ENCODE measurements at regions not wholly inside any gene's neighbourhood (a gene's known extent, or its start where the extent isn't known, plus 50 kb on each side); places are given as distances from the start of the nearest gene placed in this dataset.

GRCh38 chr15:29454506-29454905 is 184.9 kb upstream of the NSMCE3 start:
- no peak for DNase-seq

DNA sequence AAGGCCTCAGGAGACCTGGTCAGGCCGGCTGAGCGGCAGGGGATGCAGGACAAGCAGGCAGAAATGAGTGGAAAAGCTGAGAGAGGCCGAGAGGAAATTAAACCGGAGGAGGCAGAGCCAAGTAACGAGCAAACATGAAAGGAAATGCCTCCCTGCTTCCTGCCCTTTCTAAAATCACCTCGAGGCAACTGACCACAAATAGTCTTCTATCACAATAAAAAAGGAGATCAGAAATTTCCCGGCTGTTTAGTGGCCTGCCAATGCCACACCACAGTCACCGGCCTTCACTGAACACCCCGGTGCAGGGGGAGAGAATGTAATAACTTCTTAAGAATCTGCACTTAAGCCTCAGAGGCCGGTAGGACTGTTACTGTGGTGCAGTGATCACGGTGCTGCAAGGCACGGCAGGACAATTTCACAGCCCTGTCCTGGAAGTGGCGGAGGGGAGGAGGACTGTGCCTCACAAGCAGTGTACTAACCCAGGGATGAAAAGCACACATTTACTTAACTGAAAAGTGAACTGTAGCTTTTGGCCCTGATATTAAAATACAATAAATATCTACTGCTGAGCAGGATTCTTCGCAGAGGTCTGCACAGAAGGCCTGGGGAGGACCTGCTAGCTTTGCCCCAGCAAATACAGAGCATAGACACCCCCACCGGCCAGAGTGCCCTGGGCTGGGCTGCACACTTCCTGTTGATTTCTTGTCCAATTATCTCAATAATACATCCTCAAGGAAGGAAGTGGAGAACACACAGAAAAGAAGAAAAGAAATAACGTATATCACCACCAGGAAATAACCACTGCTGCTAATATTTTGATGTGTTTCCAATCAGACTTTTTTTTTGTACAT is 183.5 kb upstream of the NSMCE3 start:
- DNase-seq = no peak

DNA sequence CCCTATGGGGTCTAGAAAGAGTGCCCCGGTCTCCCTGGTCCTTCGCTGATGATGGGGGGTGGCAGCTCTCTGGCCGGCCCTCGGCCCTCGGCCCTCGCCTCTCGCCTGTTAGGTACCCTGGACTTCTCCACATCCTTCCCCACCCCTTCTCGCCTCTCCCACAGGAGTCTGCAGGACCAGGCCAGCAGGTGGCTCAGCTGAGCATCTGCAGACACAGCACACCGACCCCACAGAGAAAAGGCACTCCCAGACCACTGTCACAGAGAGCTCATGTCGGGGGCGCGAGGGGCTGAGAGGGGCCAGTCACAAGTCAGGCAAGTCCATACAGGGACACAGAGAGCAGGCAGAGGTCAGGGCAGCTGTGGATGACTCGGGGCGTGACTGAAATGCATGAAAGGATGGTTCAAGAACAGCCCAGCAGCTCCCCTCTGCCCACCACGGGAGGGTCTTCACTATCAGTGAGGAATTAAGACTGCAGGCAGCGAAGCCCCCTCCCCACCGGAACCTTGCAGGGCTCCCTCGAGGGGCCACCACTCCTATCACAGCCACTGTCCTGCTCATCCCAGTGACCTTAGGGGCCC is 181.7 kb upstream of the NSMCE3 start:
- no peak for DNase-seq

- DNase-seq = no peak
These were observed 179.5 kb upstream of the NSMCE3 start for GRCh38 chr15:29449136-29449535.

DNA sequence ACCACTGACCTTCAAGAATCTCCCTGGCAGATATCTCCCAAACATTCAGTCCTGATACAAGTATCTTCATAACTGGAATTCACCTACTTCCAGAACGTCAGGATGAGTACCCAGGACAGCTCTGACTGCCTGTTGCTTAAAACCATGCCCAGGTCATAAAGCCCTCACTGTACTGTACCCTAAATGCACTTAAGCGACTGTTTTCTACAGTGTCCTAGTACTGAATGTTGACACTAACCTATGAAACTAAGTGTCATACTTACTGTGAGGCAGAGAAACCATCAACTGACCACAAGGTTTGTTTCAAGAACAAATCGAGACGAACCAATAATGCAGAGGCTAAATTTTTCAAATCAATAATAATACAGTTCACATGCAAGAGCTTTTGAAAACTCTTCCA is 178.7 kb upstream of the NSMCE3 start:
- no peak for DNase-seq

- no peak for DNase-seq
These were observed 176.9 kb upstream of the NSMCE3 start for GRCh38 chr15:29446480-29446879.

DNA sequence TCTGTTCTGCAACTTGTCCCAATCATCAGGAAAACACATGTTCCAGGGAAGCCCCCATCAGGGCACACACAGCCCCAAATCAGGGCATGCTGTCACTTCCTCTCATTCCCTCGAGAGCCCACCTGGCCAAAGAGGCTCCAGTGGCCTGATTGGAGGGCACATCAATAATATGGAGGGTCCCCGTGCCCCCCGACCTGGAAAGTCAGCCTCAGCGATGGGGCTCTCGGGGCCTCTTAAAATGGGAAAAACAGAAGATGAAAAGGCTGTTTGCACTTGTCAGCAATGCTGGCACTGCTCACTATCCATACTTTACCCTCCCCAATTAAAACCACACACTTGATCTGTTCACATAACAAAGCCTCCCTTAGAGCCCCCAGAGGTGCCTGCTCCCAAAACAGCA is 172.9 kb upstream of the NSMCE3 start:
- DNase-seq = no peak

- DNase-seq = no peak
These were observed 170.9 kb upstream of the NSMCE3 start for GRCh38 chr15:29440541-29440940.

DNA sequence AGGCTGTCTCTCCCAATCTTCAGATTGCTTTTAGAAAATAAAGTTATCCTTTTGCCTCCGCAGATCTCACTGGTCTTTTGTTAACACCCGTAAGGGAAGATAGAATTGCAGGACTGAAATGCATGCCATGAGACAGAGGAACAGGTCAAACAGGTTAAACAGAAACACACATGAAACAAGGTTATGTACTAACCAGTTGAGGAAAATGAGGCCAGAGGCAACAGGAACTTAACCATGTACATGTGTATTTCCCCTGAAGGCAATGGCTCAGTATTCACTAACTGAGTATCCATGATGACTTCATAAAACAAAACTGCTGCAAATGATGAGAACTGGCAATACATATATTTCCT is 169.1 kb upstream of the NSMCE3 start:
- DNase-seq = no peak

DNA sequence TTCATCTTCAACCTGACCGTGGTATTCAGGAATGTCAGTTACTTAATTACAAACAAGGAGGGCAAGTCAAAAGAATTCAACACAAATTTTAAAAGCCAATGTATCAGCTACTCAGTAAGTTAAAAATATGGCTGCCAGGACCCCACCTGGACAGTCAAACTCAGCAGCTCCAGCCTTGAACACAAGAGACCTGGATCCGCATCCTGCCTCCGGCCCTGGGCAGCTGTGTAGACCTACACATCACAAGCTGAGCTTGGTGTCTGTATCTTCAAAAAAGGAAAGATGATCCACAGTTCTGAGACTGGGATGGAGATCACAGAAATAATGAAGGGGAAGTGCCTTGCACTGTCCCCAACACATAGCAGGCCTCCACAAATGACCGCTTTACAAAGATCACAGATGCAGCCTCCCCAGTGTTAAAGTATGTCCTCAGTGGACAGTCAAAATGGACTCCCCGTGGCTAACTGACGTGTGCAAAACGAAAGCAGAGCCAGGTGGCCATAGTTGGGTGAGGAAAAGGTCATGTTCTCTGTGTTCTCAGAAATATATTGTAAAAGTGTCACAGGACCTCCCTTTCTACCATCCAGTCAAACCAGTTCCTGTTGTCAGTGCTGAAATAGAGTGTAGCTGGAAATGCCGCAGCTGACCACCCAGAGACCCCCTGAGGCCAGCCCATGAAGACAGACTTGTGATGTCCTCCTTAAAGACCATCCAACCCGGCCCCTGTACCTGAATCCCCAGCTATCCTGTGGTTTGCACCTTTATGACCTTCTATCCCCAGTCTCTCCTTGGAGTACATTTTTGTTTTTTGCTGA is 168.5 kb upstream of the NSMCE3 start:
- DNase-seq = no peak

DNA sequence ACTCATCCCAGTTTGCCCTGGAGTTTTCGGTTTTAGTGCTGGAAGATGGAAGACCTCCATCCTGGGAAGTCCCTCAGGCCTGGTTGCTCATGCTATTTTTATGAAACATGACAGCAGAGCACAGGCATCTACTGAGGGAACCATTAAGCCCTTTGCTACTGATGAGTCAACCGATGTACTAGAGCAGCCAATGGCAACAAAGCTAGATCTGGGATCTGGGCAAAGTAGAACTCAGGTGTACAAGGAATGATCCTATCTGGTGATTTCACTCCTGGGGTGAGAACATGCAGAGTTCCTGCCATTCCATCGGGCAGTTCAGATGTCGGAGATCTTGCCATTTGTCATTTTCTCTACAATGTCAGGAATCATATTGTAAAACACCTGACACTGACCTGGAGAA is 166.2 kb upstream of the NSMCE3 start:
- DNase-seq = no peak

- no peak for DNase-seq
These were observed 164.7 kb upstream of the NSMCE3 start for GRCh38 chr15:29434280-29434679.

DNA sequence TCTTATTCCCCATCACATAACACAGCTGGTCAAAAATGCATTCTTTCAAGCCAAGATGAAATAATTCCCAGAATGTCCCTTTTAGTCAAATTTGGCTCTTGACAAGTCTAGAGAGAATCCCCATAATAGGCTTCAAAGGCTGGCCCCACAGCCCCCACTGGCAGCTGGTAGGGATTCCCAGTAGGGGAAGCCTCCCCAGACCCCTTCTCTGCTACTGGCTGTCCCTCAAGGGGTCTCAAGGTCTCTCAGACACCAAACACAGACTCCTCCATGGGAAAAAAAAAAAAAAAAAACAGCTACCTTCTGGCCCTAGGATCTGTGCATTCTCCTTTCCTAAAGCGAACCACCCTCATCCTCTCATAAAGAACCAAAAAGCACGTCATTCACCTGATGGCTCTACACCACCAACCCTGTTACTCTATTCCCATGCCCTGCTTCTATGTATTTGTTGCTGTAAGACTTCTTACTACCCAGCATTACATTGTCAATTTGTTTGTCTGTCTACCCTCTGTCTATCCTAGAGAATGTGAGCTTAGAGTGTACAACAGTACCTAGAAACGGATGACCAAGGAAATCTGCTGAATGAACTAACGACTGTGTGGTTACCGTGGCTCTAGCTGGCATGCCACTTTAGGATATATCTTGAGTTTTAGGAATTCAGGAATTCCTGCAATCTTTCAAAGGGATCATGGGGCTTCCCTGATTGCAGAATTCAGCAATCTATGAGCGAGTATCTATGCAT is 164.1 kb upstream of the NSMCE3 start:
- no peak for DNase-seq

- no peak for DNase-seq
These were observed 163.4 kb upstream of the NSMCE3 start for GRCh38 chr15:29433050-29433318.

- DNase-seq = no peak
These were observed 162.8 kb upstream of the NSMCE3 start for GRCh38 chr15:29432191-29433049.

DNA sequence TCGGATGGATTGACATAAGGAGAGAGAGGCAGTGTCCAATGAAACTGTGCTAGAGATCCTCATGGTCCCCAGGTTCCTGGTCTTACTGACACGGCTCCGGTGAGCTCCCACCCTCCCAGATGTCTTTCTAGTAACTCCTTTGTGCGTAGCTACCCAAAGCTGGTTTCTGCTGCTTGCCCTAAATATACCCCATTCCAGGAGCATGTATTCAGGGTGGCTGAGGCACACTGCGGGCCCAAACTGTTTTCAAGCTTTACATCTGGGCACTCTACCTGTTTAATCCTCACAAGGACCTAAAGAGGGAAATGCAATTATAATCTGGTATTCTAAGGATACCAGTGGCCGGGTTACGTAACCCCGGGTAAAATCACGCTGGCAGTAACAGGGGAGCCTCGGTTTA is 161.2 kb upstream of the NSMCE3 start:
- no peak for DNase-seq

- no peak for DNase-seq
These were observed 160.5 kb upstream of the NSMCE3 start for GRCh38 chr15:29430124-29430523.

GRCh38 chr15:29429584-29429983 is 160.0 kb upstream of the NSMCE3 start:
- no peak for DNase-seq

DNA sequence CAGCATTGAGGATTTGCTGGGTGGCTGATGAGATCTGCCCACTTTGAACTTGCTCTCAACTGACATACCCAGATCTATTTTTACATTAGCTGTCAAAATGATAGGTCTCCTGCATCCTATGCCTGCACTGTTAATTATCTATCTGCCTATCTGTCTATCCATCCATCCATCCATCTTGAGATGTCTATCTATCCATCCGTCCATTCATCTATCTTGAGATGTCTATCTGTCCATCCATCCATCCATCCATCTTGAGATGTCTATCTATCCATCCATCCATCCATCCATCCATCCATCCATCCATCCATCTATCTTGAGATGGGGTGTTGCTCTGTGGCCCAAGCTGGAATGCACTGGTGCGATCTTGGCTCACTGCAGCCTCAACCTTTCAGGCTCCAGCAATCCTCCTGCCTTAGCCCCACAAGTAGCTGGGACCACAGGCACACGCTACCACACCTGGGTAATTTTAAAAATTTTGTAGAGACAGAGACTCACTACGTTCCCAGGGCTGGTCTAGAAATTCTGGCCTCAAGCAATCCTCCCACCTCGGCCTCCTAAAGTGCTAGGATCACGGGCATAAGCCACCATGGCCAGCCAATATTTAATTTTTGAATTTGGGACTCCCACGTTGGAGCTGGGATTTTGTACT is 159.4 kb upstream of the NSMCE3 start:
- no peak for DNase-seq

GRCh38 chr15:29425864-29426263 is 156.2 kb upstream of the NSMCE3 start:
- no peak for DNase-seq

DNA sequence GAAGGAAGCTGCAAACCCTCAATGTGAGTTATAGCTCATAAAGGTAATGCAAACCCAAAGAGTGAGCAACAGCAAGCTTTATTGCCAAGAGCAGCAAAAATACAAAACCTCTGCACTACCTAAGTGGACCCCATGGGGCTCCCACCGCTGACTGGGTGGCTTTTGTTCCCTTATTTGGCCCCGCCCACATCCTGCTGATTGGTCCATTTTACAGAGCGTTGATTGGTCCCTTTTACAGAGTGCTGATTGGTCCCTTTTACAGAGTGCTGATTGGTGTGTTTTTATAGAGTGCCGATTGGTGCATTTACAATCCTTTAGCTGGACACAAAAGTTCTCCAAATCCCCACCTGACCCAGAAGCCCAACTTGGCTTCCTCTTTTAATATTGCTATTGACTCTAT is 154.5 kb upstream of the NSMCE3 start:
- no peak for DNase-seq

- no peak for DNase-seq
These were observed 153.0 kb upstream of the NSMCE3 start for GRCh38 chr15:29422606-29423005.

All from stimulated activated CD4-positive, alpha-beta T cell treated with anti-CD3 and anti-CD28 coated beads, Interleukin-4, amount 100 ng/mL, for 1 hour (primary cell).